ENCODE measurements at regions not wholly inside any gene's neighbourhood (a gene's known extent, or its start where the extent isn't known, plus 50 kb on each side); places are given as distances from the start of the nearest gene placed in this dataset.

DNA sequence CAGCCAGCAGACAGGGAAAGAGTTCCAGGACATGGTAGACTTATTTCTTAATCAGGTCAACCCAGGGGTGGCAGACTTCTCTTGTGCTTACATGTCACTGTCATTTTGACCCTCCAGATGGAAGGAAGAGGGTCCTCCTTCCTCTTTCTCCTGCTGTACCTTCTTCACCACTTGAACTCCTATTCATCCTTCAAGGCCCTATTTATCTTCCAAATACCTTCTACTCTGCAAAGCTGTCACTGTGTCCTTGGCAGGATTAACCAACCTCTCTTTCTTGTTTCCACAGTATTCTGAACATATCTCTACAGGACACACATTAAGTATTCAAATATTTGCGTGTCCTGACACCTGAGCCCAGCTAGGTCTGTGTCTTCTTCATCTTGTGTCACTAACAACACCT is 163.1 kb downstream of the DICER1 start (continued):
- TF ChIP-seq, protein P1, sequence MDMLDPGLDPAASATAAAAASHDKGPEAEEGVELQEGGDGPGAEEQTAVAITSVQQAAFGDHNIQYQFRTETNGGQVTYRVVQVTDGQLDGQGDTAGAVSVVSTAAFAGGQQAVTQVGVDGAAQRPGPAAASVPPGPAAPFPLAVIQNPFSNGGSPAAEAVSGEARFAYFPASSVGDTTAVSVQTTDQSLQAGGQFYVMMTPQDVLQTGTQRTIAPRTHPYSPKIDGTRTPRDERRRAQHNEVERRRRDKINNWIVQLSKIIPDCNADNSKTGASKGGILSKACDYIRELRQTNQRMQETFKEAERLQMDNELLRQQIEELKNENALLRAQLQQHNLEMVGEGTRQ (IDR thresholded peaks at IDR 0.05; ENCODE audit: low read length): no peak
- TF ChIP-seq KDM5A (IDR thresholded peaks at IDR 0.05; ENCODE audit: low read length) (no peak), RXRA (IDR thresholded peaks at IDR 0.05; ENCODE audit: insufficient read depth, low read depth, low read length) (no peak)
- TF ChIP-seq, protein P2, sequence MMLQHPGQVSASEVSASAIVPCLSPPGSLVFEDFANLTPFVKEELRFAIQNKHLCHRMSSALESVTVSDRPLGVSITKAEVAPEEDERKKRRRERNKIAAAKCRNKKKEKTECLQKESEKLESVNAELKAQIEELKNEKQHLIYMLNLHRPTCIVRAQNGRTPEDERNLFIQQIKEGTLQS (IDR thresholded peaks at IDR 0.05; ENCODE audit: insufficient read depth, low read depth, low read length): no peak

All from H1 (cell line).